HG02938 (cell line): ENCODE measurements at regions not wholly inside any gene's neighbourhood (a gene's known extent, or its start where the extent isn't known, plus 50 kb on each side); places are given as distances from the start of the nearest gene placed in this dataset.

Experiments
- ATAC-seq: cut with Tn5 transposase; IDR thresholded peaks from one replicate; pipeline ENCODE4 v1.9.1; 2021; ENCODE audit warnings: mild to moderate bottlenecking, moderate library complexity; ENCODE audit not compliant: unreplicated experiment

DNA sequence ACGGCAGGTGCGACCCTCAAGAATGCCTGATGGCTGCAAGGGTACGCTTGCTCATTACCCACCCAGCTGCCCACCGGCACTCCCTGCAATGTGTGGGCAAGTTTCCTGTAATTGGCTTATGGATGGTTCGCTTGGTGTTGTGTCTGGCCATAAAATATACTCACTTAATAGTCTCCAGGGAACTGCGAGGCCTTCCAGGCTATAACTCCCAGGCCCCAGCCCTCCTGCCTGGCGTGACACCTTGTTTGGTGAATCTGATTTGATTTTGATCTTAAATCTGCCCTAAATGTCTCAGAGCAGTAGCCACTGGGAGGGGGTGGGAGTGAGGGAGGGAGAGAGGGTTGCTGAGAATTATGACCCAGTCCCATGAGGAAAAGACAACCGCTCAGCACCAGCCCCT is 572.2 kb downstream of the BUD13 start:
- ATAC-seq, result no peak

DNA sequence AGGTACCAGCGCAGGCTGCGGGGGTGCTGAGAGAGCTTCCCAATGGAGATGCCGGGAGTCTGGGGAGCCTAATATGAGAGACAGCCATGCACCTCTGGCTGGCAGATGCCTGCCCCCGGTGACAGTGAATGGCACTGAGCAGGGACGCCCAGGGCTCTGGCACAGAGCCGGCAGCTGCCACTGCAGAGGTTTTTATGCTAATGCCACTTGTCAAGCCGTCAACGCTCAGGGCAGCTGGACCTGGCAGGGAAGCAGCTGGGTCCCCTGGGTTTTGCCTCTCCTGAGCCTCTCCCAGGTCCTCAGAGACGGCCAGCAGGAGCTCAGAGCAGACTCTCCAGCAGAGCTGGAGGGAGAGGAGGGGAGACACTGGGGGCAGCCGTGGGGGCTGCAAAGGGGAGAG is 573.6 kb downstream of the BUD13 start:
- ATAC-seq, result no peak

GRCh38 chr11:116194156-116194904 is 578.5 kb downstream of the BUD13 start:
- ATAC-seq, result no peak

DNA sequence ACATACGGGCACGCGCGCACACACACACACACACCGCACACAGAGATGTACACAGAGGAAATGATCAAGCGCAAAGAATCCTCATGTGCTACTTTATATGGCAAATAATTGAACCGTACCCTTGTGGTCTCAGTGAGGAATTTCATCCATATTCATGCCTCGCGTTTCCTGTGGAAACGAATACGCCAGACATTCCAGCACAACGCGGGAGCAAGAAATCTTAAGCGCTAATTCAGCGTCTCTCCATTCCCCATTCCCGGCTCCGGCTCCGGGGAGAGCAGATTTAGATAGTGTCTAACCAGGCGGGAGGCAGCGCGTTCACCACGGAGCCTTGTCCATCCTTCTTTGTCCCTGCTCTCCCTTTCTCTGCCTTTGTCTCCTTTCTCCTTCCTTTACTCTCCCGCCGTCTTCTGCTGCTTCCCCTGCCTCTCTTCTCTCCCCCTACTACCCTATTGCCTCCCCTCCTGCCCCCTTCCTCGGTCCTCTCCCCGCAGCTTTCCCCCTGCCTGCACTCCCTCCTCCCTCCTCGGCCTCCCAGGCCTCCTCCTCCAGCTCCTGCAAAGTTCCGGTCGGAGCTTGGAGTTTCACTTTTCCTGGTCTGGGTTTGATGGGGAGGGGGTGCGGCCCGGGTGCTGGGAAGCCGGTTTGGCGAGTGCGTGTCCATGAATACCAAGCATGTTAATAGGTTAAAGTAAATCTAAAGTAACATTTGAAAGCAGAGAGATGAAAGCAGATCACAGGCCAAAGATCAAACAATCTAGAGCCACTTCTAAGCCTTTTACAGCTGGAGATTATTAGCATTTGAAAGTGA is 579.3 kb downstream of the BUD13 start:
- no peak for ATAC-seq

DNA sequence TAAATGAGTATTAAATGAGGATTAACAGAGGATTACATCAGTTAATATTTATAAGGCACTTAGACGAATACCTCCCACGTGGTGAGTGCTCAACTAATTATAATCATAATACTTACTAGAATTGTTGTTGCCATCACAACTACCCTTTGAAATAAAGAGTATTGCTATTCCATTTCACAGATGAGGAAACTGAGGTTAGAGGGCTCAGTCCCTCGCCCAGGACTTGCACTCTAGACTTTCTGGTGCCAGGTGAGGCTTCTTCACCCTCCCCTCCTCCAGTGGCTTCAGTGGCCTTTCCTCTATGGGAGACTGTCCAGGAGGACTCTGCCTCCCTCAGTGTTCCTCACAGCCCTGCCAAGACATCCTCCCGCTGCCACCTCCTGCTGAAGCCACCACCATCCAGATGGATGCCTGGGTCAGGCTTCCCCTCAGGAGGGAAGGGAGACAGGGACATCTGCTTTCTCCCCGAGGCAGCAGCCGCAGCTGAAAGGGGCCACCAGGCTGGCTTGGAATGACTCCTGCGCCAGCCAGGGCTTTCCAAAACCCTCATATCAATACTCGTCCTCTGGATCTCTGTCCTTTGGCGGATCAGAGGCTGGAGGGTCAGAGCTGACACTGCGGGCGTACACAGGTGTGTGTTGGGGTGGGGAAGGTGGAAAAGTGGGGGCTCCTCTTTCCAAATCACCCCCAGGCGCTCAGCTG is 580.1 kb downstream of the BUD13 start:
- no peak for ATAC-seq

- no peak for ATAC-seq
These were observed 581.9 kb downstream of the BUD13 start for GRCh38 chr11:116190861-116191260.

DNA sequence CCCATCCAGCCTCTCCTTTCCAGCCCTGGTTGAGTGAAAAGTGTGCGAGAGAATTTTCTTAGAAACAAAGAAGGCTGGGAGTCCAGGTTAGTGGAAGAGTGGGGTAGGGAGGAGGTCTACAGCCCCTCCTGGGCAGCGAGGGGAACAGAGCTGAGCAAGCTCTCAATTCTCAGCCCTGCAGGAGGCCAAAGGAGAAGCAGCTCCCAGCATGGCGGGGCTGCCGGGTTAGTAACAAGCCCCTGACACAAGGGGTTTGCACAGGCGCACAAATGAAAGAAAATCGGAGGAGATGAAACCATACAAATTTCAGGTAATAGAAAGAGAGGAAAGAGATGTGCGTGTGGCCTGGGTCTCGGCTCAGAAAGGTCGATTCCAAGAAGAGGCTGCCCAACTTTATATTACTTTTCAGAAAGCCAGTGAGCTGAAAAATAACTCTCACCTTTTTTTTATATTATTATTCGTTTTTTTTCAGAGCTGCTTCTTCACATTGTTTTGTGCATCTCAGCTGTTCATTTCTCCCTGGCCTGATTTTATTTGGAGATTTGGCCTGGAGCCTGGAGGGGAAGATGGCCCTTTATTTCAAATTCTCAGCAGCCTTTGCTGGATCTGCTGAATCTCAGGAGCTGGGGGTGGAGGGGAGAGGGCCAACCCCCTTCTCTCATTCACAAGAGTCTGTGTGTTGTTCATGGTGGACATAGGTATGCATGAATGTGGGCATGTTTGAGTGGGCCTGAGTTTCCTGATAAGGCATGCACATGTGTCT is 583.2 kb downstream of the BUD13 start:
- no peak for ATAC-seq

- ATAC-seq, result no peak
These were observed 584.4 kb downstream of the BUD13 start for GRCh38 chr11:116188350-116188749.

- ATAC-seq, result no peak
These were observed 585.8 kb downstream of the BUD13 start for GRCh38 chr11:116187026-116187425.

DNA sequence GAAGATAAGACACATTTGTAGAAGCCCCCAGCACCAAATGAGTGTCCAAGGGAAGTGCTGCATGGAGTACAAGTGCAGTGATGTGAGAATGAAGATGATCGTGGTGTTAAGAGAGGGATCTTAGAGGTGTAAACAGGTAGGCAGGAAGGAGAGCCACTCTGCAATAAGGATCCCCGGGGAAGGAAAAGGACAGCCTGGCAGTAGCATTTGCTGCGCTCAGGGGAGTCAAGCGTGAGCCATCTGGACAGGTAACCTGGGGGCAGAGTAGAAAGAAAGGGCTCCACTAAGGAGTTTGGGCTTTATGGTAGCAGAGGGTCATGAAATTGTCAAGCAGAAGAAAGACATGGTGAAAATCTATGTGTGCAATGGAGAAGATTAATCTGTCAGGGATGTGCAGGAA is 587.2 kb downstream of the BUD13 start:
- ATAC-seq, result no peak

- no peak for ATAC-seq
These were observed 588.0 kb downstream of the BUD13 start for GRCh38 chr11:116184763-116185162.

DNA sequence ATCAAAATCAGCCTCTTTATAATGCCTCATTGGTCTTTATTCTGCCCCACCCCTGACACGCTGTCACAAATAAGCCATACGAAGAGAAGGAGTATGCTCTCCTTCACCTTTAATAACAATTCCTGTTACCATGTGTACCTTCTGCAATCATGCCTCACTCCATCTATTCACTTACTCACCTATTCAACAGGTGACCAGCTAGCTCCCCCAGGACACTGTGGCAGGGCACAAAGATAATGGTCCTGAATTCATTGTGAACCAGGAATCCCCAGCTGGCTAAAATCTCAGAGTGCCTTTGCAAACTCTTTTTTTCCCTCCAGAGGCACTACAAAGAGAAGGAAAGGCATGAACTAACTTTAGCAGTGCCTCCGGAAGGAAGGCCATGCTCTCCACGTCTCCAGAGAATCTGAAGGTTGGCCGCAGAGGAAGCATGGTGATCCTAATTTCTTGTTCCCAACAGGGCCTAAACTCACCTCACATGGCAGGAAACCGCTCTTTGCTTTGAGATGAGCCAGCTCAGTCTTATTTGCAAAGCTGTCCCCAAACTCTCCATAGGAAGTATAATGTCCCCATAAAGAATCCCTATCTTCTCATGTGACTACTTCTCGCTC is 590.3 kb downstream of the BUD13 start:
- no peak for ATAC-seq

- ATAC-seq, result no peak
These were observed 591.8 kb downstream of the BUD13 start for GRCh38 chr11:116180806-116181600.

- no peak for ATAC-seq
These were observed 593.4 kb downstream of the BUD13 start for GRCh38 chr11:116179401-116179800.

DNA sequence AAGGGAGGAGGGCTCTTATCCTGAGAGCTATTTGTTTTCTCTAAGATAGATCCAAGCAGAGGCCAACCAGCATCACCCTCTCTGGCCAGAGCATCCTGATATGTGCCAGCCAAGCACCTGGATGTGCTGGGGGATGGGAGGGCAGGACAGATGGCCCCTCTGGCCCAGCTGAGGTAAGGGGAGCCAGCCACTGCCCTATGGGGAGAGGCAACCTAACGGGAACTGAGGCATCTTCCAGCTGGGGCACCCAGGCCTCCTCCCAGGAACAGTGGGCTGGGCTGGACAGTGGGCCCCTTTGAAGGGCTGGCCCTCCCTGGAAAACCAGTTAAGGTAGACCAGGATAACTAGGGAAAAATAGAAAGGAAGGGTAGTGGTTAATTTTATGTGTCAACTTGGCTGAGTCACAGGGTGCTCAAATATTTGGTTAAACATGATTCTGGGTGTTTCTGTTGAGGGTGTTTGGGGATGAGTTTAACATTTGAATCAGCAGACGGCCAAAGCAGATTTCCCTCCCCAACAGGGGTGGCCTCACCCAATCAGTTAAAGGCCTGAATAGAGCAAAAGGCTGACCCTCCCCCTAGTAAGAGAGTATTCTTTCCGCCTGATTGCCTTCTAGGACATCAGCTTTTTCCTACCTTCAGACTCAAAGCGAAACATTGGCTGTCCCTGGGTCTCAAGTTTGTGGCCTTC is 595.1 kb downstream of the BUD13 start:
- ATAC-seq, result no peak

DNA sequence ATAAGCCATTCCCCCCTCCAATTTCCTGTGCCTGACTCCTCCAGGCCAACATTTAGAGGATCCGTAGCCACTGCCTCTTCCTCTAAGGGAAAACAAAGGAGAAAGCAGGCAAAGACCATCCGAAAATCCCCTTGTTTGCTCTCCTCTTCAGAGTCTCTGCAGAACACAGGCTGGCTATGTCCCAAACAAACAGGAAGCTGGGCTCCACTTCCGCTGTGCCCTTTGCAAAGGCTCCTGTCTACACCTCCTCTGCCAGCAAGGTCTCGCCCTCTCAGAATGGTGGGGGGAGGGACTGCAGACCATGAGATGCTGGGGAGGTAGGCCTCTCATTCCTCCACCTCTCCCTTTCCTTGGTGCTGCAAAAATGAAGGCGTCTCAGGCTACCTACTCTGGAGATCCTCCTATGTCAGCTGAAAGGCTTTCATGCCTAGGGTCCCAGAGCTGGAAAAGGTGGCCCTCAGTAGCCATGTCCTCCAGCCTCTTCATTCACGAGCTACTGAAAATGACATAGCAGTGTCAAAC is 596.2 kb downstream of the BUD13 start:
- no peak for ATAC-seq

- no peak for ATAC-seq
These were observed 597.1 kb downstream of the BUD13 start for GRCh38 chr11:116175707-116176106.

- no peak for ATAC-seq
These were observed 598.6 kb downstream of the BUD13 start for GRCh38 chr11:116173941-116174911.
